BJ (cell line): ENCODE measurements at regions not wholly inside any gene's neighbourhood (a gene's known extent, or its start where the extent isn't known, plus 50 kb on each side); places are given as distances from the start of the nearest gene placed in this dataset.

Experiments
- CTCF ChIA-PET: fragments of 350-600 bp; formaldehyde crosslinking; extraction: SDS; loops from one replicate; lab custom pipeline; 2021; ENCODE audit warnings: antibody characterized with exemption, inconsistent platforms; lab: Yijun Ruan, JAX
- POLR2A ChIA-PET: fragments of 300-600 bp; sonication (Branson Sonifier 250); formaldehyde crosslinking; extraction: SDS; loops from one replicate; lab custom pipeline; 2021; ENCODE audit warnings: antibody characterized with exemption; lab: Charles Lee
- DNase-seq: peaks from one replicate; pipeline ENCODE4 v3.0.0-alpha.2; 2011; ENCODE audit warnings: low read depth
- H3K27me3 ChIP-seq: 2 replicates; pipeline ENCODE4 v1.6.0; 2011; ENCODE audit warnings: low read length; ENCODE audit not compliant: control insufficient read depth, insufficient read depth
- H3K36me3 ChIP-seq: 2 replicates; pipeline ENCODE4 v1.5.1; 2011; ENCODE audit warnings: low read length; ENCODE audit not compliant: control insufficient read depth, insufficient read depth
- H3K4me3 ChIP-seq: 2 replicates; pipeline ENCODE4 v1.5.1; 2011; ENCODE audit warnings: low read depth, mild to moderate bottlenecking, control low read depth, low read length
- CTCF ChIP-seq: IDR thresholded peaks from 2 replicates; pipeline ENCODE4 v1.5.1; 2011; ENCODE audit warnings: low read depth, mild to moderate bottlenecking, control low read depth, inconsistent platforms, low read length, moderate library complexity; ENCODE audit not compliant: insufficient read depth

- ChIA-PET CTCF (no interaction called here), POLR2A (no interaction called here)
- H3K36me3 ChIP-seq: no peaks in the 10 kb centered on the region
- DNase-seq: no peak
- TF ChIP-seq CTCF: no peak
- no peak overlapping the region for H3K4me3 ChIP-seq
- no peaks in the 10 kb centered on the region for H3K27me3 ChIP-seq
Observed at GRCh38 chr7:68009716-68010115, 1013.1 kb downstream of the TYW1 start.

GRCh38 chr7:68014031-68014736 lies 1017.6 kb downstream of the TYW1 start:
- TF ChIP-seq CTCF: no peak
- no peaks in the 10 kb centered on the region for H3K36me3 ChIP-seq
- DNase-seq: no peak
- H3K4me3 ChIP-seq: no peak overlapping the region
- ChIA-PET CTCF (no interaction called here), POLR2A (no interaction called here)
- H3K27me3 ChIP-seq: no peaks in the 10 kb centered on the region

- DNase-seq: no peak
- no peak for TF ChIP-seq CTCF
- Histone ChIP-seq H3K27me3 (no peaks in the 10 kb centered on the region), H3K4me3 (no peak overlapping the region), H3K36me3 (no peaks in the 10 kb centered on the region)
- ChIA-PET POLR2A (no interaction called here), CTCF (no interaction called here)
Observed at GRCh38 chr7:68015122-68015977, 1018.7 kb downstream of the TYW1 start.

- Histone ChIP-seq H3K36me3 (no peaks in the 10 kb centered on the region), H3K4me3 (no peak overlapping the region), H3K27me3 (no peaks in the 10 kb centered on the region)
- CTCF ChIA-PET: no interaction called here
- no peak for TF ChIP-seq CTCF
- POLR2A ChIA-PET: no interaction called here
- no peak for DNase-seq
Observed at GRCh38 chr7:68015978-68016532, 1019.4 kb downstream of the TYW1 start.

GRCh38 chr7:68020102-68020501 lies 1023.5 kb downstream of the TYW1 start:
- no peak for DNase-seq
- no peaks in the 10 kb centered on the region for H3K36me3 ChIP-seq
- H3K4me3 ChIP-seq: no peak overlapping the region
- ChIA-PET CTCF (no interaction called here), POLR2A (no interaction called here)
- no peak for TF ChIP-seq CTCF
- no peaks in the 10 kb centered on the region for H3K27me3 ChIP-seq
